Activated CD4-positive, alpha-beta T cell treated with anti-CD3 and anti-CD28 coated beads, Interleukin-2, amount 50 U/mL, for 1 hour (primary cell): ENCODE measurements at regions not wholly inside any gene's neighbourhood (a gene's known extent, or its start where the extent isn't known, plus 50 kb on each side); places are given as distances from the start of the nearest gene placed in this dataset.

Experiments
- DNase-seq: peaks from one replicate; pipeline ENCODE4 v3.0.0-alpha.2; 2020

DNA sequence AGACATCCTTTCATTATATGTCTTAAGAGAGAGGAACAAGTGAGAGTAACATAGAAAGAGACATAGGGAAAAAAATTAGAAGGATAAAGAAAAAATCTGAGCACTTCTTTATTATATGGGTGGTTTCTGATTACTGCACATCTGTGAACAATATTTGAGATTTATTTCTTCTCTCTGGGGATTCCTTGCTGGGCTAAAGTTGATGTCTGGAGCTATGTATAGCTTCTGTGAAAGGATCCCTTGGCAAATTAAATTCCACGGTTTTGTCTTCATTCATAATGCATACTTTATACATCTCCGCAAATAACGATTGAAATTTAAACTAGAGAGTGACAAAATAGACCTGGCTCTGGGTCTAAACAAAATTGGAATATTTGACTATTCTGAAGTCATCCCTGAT lies 232.2 kb upstream of the CTBP2 start:
- no peak for DNase-seq

DNA sequence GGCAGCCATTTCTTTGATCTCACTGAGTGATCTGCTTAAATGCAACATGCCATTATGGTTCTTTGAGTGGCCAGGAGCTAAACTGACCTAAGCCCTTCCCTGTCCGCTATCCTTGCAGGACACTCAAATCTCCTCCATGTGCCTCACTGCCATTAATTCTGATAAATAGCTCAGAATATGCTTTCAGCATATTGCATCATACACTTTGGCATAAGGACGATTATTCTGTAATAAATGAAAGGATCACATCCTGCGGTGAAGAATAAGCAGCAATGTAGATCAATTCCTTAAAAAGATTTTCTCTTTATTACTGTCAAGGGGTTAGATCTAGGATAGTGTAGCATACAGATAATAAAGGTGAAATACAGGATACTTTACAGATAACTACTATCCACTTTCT lies 231.8 kb upstream of the CTBP2 start:
- no peak for DNase-seq

DNA sequence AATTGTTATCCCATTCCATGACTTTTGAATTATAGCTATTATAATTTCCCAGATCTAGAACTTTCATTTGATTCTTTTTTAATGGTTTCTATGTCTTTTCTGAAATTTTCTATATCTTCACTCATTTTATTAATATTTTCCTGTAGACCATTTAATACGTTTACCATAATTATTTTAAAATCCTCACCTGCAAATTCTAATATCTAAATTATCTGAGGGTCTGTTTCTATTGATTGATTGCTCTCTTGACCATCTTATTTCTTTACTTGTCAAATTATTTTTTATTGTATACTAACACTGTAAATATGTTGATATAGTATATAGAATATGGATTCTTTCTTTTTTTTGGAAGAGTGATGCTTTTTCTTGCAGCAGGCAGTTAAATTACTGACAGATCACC lies 229.3 kb upstream of the CTBP2 start:
- DNase-seq = no peak

DNA sequence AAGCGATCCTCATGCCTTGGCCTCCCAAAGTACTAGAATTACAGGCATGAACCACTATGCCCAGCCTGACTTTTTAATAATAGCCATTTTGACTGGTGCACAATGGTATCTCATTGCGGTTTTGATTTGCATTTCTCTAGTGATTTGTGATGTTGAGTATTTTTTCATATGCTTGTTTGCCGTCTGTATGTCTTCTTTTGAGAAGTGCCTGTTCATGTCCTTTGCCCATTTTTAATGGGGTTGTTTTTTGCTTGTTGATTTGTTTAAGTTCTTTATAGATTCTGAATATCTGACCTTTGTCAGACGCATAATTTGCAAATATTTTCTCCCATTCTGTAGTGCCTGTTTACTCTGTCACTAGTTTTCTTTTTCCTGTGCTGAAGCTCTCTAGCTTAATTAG lies 219.2 kb upstream of the CTBP2 start:
- DNase-seq = no peak

DNA sequence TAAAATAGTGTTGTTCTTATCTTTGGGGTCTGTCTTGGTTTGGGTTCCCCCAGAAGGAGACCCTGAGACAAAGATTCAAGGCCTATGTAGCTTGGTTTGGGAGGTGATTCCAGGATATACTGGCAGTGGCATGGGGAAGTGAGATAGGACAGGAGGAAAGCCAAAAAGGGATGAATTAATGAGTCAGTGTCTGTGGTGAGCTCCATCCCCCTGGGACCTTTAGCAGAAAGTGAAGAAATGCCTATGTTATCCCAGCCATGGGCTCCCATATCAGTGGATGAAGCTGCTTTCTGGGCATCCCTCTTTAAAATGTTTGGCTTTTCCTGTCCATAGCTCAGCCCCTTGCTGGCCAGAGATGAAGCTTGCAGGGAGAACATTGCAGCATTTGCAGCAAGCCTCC lies 217.0 kb upstream of the CTBP2 start:
- DNase-seq = no peak

DNA sequence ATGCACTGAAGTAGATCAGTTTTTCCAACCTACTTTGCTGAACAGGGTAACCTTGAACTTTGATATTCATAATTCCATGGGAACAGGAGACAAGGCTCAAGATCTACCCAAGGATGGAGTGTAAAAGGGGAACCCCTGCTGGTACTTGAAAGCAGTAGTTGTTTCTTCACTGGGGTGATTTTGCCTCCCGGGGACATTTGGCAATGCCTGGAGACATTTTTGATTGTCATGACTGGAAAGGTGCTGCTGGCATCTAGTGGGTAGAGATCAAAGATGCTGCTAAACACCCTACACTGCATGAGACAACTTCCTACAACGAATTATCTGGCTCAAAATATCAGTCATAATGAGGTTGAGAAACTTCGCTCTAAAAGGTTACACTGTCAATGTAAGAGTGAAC lies 214.8 kb upstream of the CTBP2 start:
- DNase-seq = no peak

DNA sequence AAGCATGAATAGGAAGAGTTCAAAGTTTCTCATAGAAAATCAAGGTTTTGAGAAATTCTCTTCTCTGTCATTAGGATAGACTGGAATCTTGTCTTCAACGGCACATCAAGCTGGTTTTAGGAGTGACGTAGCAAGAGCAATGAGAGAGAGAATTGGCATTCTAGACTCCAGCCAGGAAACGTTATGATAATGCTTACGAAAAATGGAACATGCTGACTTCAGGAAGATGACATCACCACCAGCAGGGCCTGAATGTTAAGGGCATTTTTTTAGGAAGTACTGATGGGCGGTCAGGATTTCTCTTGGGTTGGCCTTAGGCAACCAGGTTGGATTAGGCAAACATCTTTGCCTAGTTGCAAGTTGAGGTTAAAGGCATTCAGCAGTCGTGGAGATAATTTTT lies 213.2 kb upstream of the CTBP2 start:
- no peak for DNase-seq

DNA sequence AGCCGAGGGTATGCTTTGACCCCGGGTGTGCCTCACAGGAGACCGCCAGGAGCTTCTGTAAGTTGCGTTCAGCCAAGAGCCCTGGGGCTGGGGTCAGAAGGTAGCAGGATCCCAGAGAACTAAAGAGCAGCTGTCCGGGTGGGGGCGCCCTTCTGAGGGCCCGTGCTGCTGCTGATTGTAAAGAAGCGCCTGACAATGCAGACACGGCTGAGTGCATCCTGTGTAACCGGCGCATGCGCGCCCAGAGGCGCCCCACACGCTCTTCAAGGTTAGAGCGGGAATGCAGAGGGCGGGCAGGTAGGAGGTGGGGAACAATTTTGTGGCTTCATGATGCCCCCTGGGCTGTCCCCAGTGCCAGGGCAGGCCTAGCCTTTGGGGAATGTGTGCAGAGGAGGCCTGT lies 210.2 kb upstream of the CTBP2 start:
- DNase-seq = no peak

DNA sequence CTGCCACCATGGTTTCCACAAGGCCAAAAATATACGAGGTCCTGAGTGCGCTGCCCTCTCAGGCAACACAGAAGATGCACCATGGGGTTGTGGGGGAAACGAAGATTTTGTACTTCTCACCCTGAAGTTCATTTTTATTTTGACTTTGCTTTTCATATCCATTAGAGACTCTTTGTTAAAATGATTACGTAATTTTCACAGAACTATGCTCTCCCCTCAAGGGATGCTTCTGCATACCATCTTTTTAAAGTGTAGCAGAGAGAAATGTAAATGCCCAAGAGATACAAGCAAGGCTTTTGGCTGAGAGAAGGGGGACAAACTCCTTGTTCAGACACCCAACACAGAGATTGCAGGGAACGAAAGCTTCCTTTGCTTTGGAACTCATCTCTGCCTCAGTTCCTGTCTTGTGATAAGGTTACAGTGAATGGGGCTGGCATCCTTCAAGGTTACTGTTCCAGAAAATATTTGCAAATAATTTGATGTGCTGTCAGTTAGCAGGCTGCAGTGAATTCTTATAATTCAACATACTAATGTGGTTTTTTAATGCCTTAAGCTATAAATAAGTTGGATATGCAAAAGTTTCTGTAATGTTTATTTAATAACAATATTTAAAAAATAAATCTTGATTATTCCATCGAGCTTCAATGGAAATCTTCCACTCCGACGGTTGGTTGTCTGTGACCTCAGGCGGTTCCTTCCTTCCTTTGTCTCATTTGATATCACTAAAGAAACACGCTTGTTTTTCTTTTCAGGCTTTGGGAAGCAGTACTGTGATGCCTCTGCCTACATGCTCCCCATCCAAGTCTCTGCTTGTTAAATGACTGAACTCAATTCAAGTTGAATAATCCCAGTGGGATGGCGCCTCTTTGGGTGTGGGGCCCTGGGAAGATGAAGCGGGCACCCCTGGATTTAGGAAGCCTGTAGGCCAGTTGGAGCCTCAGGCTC lies 209.3 kb upstream of the CTBP2 start:
- no peak for DNase-seq

DNA sequence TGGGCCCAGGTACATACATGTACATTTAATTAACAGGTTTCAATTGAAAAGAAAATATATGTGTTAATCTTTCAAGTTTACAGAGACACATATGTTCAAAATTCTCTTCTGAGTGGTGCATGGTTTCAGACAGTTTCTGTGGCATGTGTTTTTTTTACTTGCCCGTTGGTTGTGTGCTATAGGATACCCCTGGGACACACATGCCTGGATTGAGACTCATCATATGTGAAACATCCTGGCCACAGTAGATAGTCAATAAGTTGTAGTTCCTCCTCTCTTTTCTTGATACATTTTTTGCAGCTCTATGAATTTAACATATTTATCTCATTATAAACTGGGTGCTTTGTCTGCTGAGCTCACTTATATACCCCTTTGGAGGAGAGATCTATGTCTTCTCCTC lies 207.8 kb upstream of the CTBP2 start:
- DNase-seq = no peak

DNA sequence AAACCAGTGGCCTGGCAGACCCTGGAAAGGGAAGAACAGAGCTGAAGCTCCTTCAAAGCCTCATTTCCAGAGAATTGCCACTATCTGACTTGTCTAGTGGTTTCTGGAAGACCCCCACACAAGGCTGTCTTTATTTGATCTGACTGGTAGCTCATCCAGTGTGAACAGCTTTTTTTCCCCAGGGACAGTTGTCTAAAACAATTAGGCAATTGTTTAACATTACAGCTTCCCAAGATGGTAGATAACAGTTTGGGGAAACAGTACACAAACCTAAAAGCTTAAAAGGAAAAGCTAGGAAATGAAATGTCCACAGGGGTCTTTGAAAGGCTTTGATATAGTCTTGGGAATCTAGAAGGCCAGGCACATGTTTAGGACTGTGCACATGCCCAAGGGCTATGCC lies 203.4 kb upstream of the CTBP2 start:
- DNase-seq = no peak

DNA sequence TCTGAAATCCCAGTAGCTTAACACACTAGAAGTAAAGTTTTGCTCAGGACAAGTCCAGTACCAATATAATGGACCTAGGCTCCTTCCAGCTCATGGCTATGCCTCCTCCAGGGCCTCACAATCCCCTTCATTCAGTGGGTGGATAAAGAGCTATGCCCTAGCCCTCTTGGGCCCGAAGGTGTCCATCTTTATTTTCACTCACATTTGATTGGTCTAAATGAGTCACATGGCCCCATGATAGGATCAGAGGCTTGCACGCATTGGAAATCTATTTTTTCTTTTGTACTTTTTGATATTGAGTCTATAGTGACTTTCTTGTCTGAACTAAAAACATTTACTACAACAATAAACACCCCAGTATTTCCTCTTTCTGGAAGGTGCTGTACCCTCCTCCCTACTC lies 202.6 kb upstream of the CTBP2 start:
- DNase-seq = no peak

DNA sequence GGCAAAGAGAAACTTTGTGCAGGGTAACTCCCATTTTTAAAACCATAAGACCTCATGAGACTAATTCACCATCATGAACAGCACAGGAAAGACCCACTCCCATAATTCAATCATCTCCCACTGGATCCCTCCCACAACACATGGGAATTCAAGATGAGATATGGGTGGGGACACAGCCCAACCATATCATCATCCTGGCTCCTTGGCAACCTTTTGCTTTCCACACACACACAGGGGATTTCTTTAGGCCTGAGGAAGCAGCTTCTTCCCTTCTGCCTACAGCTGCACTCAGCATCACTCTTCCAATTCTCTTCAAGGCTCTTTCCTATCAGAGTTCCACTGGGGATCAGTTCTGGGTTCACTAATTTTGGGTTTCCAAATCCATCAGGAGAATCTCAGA lies 199.0 kb upstream of the CTBP2 start:
- no peak for DNase-seq

DNA sequence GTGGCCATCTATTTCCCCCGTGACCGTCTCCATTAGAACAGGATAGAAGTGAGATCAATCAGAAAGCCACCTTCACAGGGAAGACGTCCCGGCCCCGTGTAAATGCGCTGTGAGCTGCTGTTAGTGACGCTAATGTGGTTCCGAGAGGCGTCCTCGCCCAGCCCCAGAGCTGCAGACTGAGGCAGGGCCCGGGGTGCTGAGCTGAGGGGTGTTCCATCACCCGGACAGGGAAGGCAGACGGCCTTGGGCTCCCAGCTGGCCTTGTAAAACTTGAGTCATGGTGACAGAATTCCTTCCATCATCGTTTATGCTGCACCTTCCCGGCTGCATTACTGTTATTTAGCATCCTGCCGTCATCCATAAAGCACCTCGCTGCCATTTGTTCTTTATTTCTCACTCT lies 195.3 kb upstream of the CTBP2 start:
- DNase-seq = no peak

DNA sequence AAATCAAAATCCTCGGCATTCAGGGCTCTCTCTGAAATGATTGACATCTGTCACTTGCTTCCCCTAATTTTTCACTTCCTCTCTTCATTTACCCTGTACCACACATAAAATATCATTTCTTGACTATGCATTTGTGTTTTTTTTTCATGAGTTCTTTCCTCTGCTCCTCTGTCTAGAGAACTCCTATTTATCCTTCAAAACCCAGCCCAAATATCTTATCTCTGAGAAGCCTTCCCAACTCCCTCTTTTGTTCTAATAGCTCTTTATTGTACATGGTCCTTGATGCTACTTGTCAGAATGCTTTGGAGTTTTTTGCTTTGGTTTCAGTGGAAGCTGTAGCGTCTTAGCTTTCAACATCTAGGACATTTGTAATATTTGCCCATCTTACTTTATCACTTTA lies 190.2 kb upstream of the CTBP2 start:
- no peak for DNase-seq

DNA sequence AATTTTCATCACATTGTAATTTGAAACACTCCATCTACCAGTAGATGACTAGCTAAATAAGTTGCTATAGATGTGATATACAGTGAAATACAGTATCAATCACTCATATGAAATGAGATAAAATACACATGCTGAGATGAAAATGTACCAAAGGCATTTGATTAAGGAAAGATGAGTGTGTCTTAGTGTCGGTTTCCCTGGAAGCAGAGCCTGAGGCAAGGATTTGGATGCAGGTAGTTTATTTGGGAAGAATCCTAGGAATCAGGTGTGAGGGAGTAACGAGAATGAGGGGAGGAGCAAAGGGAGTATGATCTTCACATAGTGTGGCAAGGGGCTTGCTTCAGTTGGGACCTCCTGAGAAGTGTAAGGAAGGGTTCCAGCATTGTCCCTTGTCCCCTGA lies 188.2 kb upstream of the CTBP2 start:
- no peak for DNase-seq

DNA sequence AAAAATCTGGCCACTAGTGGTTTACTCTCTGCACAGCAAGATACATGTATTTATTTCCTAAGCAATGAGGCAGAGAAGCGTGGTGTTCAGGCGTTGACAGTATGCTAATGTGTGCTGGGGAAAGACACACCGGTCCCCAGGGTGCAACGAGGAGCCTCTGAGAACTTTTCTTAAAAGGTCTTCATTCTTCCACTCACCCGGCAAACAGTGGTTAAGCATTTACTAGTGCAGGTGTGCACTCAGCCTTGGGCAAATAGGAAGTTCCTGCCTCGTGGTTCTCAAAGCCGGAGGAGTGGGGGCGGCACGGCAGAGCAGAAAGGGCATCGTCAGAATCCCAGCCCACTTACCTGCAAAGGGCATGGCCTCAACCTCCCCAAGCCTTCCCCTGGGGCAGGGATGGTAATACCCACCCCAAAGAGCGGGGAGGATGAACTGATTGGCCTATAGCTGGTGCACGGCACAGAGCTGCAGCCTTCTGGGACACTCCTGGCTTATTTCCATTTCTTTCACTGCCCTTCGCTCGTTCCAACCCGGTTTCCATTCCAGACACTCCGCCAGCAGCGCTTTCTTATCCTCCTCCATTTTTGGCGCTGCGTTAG lies 184.3 kb upstream of the CTBP2 start:
- no peak for DNase-seq

DNA sequence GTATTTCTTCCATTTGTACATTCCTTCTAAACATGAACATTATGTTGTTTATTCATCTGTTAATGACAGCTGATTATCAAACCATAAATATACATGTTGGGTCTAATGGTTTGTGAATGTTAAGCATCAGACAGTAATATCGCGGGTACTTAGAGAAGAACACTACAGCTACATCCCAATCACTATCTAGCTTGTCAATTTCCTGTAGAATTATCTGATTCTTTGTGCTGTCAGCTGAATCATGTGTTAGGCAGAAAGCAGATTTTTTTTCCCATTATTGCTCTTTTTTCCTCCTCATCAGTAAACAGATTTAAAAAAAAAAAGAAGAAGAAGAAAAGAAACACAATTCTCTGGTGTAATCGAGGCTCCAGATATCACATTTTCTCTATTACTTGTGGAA lies 183.6 kb upstream of the CTBP2 start:
- no peak for DNase-seq

DNA sequence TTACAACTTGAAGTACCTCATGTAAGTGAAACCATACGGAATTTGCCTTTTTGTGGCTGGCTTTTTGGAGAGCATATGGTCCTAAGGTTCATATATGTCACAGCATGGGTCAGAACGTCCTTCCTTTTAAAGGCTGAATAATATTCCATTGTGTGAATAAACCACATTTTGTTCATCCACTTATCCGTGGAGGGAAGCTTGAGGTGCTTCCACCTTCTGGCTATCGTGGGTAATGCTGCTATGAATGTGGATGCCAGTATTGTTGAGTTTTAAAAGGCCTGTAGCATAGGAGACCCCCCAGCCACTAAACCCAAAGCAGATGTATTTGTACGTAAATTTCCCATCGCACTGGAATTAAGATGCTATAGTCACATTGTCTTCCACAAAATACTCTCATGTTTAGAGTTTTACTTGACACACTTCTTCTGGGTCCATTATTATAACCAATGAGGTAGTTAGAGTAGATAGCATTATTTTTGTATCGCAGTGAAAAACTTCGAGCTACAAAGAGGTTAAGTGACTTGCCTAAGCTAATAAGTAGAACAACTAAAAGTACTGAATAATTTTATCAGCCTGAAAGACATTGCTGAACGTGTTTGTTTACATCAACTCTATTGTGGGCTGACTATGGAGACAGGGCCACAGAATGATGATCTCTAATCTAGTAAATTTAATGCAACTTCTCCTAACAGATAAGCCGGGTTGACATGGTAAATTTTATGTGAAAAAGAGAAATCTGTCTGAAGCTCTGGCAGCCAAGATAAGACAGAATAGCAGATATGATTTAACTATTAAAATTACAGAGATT lies 183.0 kb upstream of the CTBP2 start:
- DNase-seq = no peak

DNA sequence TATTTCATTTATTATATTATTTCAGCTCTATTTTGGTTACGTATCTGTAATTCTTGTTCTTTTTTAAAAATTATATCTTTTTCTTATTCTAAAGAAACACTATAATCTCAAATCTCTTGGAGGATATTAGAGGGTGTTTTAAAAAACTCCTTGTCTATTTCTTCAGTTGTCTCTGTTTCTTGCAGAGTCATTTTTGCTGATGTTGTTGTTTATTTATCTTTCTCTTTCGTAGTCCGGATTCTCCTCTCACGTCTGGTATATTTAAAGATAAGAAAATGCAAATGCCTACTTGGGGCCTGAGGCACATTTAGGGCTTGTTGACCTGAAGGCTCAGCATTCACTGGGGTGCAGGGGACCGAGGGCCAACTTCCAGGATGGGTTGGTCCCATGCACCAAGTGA lies 181.2 kb upstream of the CTBP2 start:
- DNase-seq = no peak

DNA sequence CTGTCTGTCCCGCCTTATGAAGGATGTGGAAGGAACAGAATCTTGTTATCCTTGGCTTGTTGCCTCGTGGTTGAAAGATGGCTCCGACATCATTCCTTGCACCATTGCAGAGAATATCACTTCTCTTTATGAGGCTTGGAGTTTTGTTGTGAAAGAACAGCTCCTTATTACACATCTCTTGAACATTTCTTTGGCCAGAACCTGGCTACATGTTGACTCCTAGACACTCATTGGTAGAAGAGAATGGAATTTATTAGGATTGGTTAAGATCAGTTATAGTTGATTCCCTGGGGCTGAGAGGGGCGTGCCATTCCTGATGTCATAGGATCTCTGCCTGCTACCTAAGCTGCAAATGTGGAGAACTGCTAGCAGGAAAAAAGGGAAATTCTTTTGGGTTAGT lies 180.5 kb upstream of the CTBP2 start:
- no peak for DNase-seq

DNA sequence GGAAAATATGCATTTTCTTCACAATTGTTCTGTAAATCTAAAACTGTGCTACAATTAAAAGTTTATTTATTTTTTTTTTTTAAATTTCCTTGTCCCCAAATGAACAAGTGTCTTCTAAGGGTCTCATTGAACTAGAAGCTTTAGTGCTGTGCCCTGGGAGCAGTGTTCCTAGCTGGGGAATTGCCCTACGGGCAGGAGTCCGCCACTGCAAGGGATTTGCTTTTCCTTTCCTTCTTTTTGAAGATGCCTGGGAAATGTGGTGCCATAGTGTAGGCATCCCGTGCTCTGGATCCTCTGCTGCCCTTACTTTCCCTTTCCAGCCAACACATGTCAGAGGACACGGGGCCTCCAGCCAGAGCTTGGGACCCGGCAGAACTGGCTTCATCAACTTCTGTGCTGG lies 177.1 kb upstream of the CTBP2 start:
- no peak for DNase-seq

DNA sequence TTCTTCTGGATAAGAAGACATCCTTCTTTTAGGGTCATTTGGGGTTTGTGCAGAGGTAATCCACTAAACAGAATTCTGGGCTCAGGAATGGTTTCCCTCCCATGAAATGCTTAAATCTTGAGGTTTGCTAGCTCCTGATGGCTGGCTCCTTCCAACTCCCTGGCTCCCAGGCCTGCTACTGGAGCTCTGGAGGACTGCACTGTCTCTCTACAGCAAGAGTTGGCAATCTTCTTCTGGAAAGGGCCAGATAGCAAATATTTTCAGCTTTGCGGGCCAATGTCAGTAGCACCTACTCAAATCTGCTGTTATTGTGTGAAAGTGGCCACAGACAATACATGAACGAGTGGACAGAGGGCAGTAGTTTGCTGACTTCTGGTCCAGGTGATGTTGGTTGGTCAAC lies 174.2 kb upstream of the CTBP2 start:
- DNase-seq = no peak

DNA sequence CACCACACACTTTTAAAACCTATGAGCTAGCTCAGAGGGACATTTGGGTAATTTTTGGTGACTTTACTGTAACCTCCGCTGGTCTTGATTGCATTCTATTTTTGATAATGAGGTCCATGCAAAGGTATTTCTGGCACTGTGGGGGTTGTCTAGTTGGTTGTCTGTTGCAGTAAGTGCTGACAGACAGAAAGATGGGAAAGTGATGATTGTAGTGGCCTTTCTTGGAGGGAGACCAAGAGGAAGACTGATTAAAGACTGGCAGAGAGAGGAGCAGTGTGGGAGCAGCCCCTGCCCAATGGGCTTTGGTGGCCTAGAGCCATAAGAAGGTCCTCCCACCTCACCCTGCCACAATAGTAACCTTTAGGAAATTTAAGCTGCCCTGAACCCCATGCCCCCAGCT lies 173.4 kb upstream of the CTBP2 start:
- DNase-seq = no peak
